BLaER1 (cell line): ENCODE measurements at regions not wholly inside any gene's neighbourhood (a gene's known extent, or its start where the extent isn't known, plus 50 kb on each side); places are given as distances from the start of the nearest gene placed in this dataset.
"Not testable (repeated sequence)": the region's sequence is repeated elsewhere in the genome, so short reads cannot be mapped to it uniquely, and the experiment has no call there.

Experiments used
- H3K27ac ChIP-seq: shearing (Covaris generic); formaldehyde crosslinking; 2 replicates; pipeline ENCODE4 v1.8.1; 2022
- H3K27me3 ChIP-seq: shearing (Covaris generic); formaldehyde crosslinking; 2 replicates; pipeline ENCODE4 v1.8.1; 2022
- H3K36me3 ChIP-seq: shearing (Covaris generic); formaldehyde crosslinking; 2 replicates; pipeline ENCODE4 v1.8.1; 2022
- H3K4me1 ChIP-seq: shearing (Covaris generic); formaldehyde crosslinking; 2 replicates; pipeline ENCODE4 v1.8.1; 2022
- H3K4me2 ChIP-seq: shearing (Covaris generic); formaldehyde crosslinking; 2 replicates; pipeline ENCODE4 v1.8.1; 2022
- H3K4me3 ChIP-seq: shearing (Covaris generic); formaldehyde crosslinking; 2 replicates; pipeline ENCODE4 v1.8.1; 2022
- H3K9ac ChIP-seq: shearing (Covaris generic); formaldehyde crosslinking; 2 replicates; pipeline ENCODE4 v1.8.1; 2022
- H3K9me3 ChIP-seq: shearing (Covaris generic); formaldehyde crosslinking; 2 replicates; pipeline ENCODE4 v1.8.1; 2022
- H4K20me1 ChIP-seq: shearing (Covaris generic); formaldehyde crosslinking; 2 replicates; pipeline ENCODE4 v1.8.1; 2022
- Cebpa-rat ChIP-seq: shearing (Covaris generic); IDR thresholded peaks from 2 replicates; pipeline ENCODE4 v1.8.1; 2022

DNA sequence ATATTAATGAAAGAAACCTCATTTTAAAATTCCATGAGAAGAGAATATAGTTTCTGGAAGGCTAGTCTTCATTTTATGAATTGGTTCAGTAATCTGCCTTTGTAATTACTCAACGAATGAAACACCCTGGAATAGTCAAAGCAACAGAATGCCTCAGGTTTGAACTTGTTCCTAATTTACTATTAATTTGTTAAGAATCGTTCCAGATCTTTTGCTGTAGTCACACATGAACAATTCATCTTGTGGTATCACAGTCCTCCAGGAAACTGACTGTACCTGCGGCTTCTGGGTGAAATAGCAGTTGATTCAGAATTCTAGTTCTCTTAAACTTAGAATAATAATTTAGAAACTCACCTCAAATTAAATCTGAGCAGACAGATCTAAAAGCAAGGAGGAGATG is 282.7 kb upstream of the MAP2 start:
- H3K9ac ChIP-seq: no peak overlapping the region
- no peaks in the 10 kb centered on the region for H3K9me3 ChIP-seq
- no peaks in the 10 kb centered on the region for H3K36me3 ChIP-seq
- H4K20me1 ChIP-seq: no peaks in the 10 kb centered on the region
- H3K4me3 ChIP-seq: no peak overlapping the region
- no peak overlapping the region for H3K4me2 ChIP-seq
- no peak overlapping the region for H3K27ac ChIP-seq
- peaks cover 7% of the 10 kb centered on the region; the same call in 1 of the 2 replicates for H3K4me1 ChIP-seq
- TF ChIP-seq Cebpa-rat: no peak
- H3K27me3 ChIP-seq: no peaks in the 10 kb centered on the region

DNA sequence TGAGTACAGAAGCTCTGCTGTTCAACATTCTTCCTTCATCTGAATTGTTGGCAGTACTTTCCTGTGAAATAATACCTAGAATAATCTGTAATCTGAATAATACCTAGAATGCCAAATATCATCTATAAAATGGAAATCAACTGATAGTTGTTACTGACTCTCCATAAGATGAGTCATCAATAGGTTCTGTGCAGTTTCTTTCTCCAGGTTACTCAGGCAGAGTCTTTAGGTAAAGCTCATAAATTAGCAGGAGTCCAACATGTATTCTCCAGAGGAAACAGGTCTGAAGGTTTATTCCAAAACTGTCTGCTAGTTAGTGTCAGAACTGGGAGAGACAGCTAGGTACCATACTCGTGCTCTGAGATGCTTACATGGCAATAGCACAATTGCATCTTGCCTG is 282.0 kb upstream of the MAP2 start:
- Histone ChIP-seq H3K27me3 (no peaks in the 10 kb centered on the region), H3K27ac (no peak overlapping the region), H3K4me2 (no peak overlapping the region), H3K9ac (no peak overlapping the region), H3K4me3 (no peak overlapping the region), H4K20me1 (no peaks in the 10 kb centered on the region), H3K36me3 (no peaks in the 10 kb centered on the region), H3K4me1 (peaks cover 14% of the 10 kb centered on the region), H3K9me3 (no peaks in the 10 kb centered on the region)
- no peak for TF ChIP-seq Cebpa-rat

DNA sequence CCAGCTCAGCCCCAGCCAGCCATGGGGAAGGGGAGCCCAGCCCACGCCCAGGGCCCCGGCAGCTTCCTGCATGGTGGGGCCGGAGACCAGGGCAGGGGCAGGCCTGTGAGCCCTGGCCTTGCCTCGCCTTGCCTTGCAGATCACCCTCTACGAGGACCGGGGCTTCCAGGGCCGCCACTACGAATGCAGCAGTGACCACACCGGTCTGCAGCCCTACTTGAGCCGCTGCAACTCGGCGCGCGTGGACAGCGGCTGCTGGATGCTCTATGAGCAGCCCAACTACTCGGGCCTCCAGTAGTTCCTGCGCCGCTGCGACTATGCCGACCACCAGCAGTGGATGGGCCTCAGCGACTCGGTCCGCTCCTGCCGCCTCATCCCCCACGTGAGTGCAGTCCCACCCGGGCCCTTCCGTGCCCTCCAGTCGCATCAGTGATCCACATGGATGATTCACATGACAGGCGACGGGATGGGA is 278.6 kb upstream of the MAP2 start:
- not testable (repeated sequence) for H3K27ac ChIP-seq, H3K9ac ChIP-seq, H3K4me3 ChIP-seq, H3K27me3 ChIP-seq, H3K9me3 ChIP-seq, H3K4me2 ChIP-seq, H4K20me1 ChIP-seq, H3K36me3 ChIP-seq
- H3K4me1 ChIP-seq: peaks cover 19% of the 10 kb centered on the region

DNA sequence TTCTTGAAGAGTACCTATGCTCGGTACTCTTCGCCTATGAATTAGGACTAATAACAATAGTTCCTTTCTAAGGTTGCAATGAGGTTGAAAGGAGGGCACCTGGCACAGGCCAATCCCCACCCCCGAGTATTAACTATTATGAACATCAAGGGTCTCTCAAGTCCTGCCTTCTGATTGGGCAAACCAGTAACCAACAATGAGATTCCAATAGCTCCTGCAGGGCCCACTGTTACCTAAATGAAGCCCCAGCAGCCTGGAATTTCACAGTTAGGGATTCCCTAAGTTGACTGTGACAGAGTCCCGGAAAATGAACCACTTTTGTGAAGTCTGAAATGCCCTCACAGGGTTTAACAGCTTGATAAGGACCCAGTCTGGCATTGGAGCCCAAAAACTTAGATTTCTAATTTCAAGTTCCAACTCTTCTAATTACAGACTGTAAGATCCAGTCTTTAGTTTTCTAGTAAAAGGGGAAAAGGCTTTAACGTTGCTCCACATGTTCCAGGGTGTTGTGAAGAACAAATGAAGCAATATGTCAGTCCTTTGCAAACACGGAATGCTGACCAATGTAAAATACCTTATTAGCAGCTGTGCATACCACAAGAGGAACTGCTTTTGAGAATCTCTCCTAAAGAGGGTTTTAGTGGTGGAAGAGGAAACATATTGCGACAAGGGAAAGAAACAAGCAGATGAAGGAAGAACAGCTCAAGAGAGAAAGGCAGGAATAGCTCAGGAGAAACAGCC is 277.7 kb upstream of the MAP2 start:
- no peaks in the 10 kb centered on the region for H3K9me3 ChIP-seq
- H3K36me3 ChIP-seq: no peaks in the 10 kb centered on the region
- no peak for TF ChIP-seq Cebpa-rat
- H3K4me1 ChIP-seq: peaks cover 17% of the 10 kb centered on the region
- H3K27me3 ChIP-seq: no peaks in the 10 kb centered on the region
- H3K4me3 ChIP-seq: no peak overlapping the region
- no peak overlapping the region for H3K27ac ChIP-seq
- H4K20me1 ChIP-seq: no peaks in the 10 kb centered on the region
- peak overlapping the region; percentile 44 for H3K4me2 ChIP-seq
- H3K9ac ChIP-seq: no peak overlapping the region

DNA sequence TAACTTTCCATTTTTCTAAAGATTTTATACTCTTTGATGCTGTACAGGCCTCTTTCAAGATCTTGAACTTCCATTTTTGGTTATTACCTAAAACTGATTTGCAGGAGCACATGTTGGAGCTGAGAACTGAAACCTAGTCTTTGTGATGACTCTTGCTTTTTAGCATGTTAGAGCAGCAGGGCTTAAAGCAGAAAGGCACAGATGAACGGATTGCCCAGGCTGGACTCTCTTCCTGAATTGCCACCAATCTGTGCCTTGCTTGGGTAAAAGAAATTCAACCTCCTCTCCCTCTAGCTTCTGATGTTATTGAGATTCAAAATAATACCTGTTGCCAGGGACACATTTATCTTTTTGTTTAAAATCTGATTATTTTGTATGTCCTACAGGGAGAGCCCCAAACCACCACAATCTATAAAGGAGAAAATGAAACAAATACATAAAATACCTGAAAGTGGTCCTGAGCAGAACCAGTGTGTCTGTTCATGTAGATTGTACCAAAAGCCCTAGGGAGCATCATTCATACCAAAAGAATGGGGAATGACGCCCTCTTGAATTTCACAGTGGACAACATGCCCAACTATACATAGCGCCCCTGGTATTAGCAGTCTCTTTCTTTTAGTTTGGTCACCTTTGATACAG is 277.0 kb upstream of the MAP2 start:
- Histone ChIP-seq H3K9ac (no peak overlapping the region), H3K27me3 (no peaks in the 10 kb centered on the region), H3K27ac (no peak overlapping the region), H4K20me1 (no peaks in the 10 kb centered on the region), H3K4me3 (no peak overlapping the region), H3K4me1 (peaks cover 12% of the 10 kb centered on the region), H3K4me2 (peak overlapping the region; percentile 44), H3K36me3 (no peaks in the 10 kb centered on the region), H3K9me3 (no peaks in the 10 kb centered on the region)
- no peak for TF ChIP-seq Cebpa-rat

DNA sequence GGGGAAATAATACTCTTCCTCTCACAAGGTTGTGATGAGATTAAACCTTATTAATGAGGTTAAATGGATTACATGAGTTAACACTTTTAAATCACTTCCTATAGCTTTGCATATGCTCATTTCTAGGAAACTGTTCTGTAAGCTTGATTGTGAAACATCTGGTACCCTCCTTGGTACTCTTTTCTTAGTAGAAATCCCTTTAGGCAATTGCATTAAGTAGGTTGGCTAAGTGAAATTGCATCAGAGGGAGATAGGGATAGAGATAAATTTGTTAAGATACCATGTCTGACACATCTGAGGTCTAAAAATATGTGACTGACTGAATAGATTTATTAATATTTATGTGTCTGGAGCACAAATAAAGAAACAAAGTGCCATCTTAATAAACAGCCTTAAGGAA is 275.9 kb upstream of the MAP2 start:
- Histone ChIP-seq H3K9me3 (no peaks in the 10 kb centered on the region), H4K20me1 (no peaks in the 10 kb centered on the region), H3K4me2 (no peak overlapping the region), H3K4me3 (no peak overlapping the region), H3K27me3 (no peaks in the 10 kb centered on the region), H3K4me1 (peaks cover 12% of the 10 kb centered on the region), H3K9ac (no peak overlapping the region), H3K36me3 (no peaks in the 10 kb centered on the region), H3K27ac (no peak overlapping the region)
- TF ChIP-seq Cebpa-rat: no peak

DNA sequence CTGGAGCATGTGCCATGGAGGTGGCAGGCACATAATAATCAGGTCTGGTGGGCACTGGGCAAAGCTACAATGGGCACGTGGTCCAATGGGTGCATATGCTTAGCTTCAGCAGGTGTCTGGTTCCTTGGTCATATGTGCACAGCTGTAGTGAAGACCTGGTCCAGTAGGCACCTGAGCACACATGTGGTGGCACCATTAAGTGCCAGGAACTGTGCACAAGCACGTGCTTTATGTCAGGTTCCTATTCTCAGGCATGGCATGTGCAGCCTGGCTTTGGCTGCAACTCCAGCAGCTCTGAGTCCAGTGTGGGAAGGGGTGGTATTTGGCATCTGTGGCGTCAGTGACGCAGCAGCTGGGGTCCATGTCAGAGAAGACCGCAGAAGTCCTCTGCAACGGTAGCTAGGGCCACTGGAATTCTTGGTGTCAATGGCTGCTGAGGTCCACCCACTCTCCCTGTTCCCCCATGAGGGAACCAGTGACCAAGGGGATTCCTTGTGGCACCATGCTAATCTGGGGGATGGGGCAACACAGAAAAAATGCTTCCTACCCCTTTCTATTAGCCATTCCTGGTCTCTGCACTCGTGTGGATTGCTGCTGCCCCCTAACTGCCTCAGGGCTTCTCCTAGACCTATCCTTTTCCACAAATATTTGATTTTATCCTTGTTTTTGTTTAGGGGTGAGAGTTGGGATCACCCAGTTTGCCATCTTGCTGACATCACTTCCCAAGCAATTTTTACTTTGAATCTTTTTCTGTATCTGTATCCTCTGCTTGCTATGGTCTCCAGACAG is 262.9 kb upstream of the MAP2 start:
- Histone ChIP-seq H3K4me2 (no peak overlapping the region), H3K27ac (no peak overlapping the region), H4K20me1 (no peaks in the 10 kb centered on the region), H3K27me3 (no peaks in the 10 kb centered on the region), H3K4me1 (no peaks in the 10 kb centered on the region), H3K9me3 (no peaks in the 10 kb centered on the region), H3K36me3 (no peaks in the 10 kb centered on the region), H3K4me3 (no peak overlapping the region), H3K9ac (no peak overlapping the region)
- TF ChIP-seq Cebpa-rat: no peak

DNA sequence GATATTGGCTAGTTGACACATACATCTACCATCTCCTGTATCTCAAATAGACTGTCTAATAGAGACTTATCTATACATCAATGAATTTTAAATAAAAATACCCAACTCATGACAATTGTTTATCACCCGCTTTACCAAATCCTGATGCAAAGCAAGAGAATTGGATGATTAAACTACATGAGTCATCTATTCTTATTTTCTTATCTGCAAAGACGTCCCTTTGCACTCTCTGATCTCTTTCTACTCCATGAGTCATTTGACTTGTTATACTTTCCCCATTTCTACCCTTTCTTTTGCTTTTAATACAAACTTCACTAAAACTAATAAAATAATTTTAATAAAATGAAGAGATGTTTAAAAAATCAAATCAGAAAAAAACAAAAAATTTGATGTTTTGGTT is 261.7 kb upstream of the MAP2 start:
- no peak for TF ChIP-seq Cebpa-rat
- no peak overlapping the region for H3K9ac ChIP-seq
- no peaks in the 10 kb centered on the region for H3K9me3 ChIP-seq
- no peaks in the 10 kb centered on the region for H3K27me3 ChIP-seq
- no peak overlapping the region for H3K4me2 ChIP-seq
- no peaks in the 10 kb centered on the region for H3K36me3 ChIP-seq
- no peak overlapping the region for H3K27ac ChIP-seq
- no peaks in the 10 kb centered on the region for H3K4me1 ChIP-seq
- no peak overlapping the region for H3K4me3 ChIP-seq
- H4K20me1 ChIP-seq: no peaks in the 10 kb centered on the region

DNA sequence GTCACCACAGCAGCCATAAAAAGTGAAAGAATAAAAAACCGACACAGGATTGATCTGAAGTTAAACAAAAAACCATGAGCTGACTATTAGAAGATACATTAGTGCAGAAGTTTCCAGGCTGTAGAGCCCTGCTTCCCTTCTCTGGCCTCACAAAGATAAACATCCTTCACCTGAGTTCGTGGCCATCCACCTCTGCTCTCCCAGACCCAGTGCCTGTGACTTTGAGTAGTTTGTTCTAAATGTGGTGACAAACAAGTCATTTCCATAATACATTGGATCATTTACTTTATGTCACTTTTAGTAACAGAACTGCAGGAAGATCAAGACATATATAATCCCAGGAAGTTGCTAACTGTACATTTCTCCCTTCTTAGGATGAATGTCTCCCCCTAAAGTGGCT is 241.9 kb upstream of the MAP2 start:
- Histone ChIP-seq H3K27me3 (no peaks in the 10 kb centered on the region), H3K4me2 (no peak overlapping the region), H4K20me1 (no peaks in the 10 kb centered on the region), H3K9me3 (no peaks in the 10 kb centered on the region), H3K4me1 (no peaks in the 10 kb centered on the region), H3K27ac (no peak overlapping the region), H3K4me3 (no peak overlapping the region), H3K9ac (no peak overlapping the region), H3K36me3 (no peaks in the 10 kb centered on the region)
- no peak for TF ChIP-seq Cebpa-rat

DNA sequence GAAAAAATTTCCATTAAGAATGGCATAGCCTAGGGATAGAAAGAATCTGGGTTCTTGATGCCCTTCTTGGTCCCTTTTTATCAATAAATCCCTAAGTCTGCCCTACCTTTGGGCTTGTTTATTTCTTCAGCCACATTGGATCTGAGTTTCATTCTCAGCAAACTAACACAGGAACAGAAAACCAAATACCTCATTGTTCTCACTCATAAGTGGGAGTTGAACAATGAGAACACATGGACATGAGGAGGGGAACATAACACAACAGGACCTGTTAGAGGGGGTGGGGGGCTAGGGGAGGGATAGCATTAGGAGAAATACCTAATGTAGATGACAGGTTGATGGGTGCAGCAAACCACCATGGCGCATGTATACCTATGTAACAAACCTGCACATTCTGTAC is 237.0 kb upstream of the MAP2 start:
- H3K9ac ChIP-seq, H3K4me3 ChIP-seq, H4K20me1 ChIP-seq, H3K27me3 ChIP-seq, H3K9me3 ChIP-seq, H3K27ac ChIP-seq, H3K4me2 ChIP-seq, H3K36me3 ChIP-seq: not testable (repeated sequence)
- H3K4me1 ChIP-seq: peaks cover 29% of the 10 kb centered on the region
